Fibroblast of pulmonary artery (primary cell): ENCODE measurements at regions not wholly inside any gene's neighbourhood (a gene's known extent, or its start where the extent isn't known, plus 50 kb on each side); places are given as distances from the start of the nearest gene placed in this dataset.
A peak's percentile ranks its signal among the peaks of the same experiment; 100 is the strongest.

ENCODE experiments used
- DNase-seq: peaks from one replicate; pipeline ENCODE4 v3.0.0-alpha.2; 2010; ENCODE audit warnings: low read depth
- H3K4me3 ChIP-seq: replicated peaks from 2 replicates; pipeline ENCODE4 v1.5.1; 2011; ENCODE audit warnings: low read depth, mild to moderate bottlenecking, control low read depth, low read length, moderate library complexity
- TF ChIP-seq, protein P1 (sequence below): IDR thresholded peaks from 2 replicates; pipeline ENCODE4 v1.5.1; 2011; ENCODE audit warnings: mild to moderate bottlenecking, control low read depth, low read length, inconsistent platforms; ENCODE audit errors: missing control alignments

DNA sequence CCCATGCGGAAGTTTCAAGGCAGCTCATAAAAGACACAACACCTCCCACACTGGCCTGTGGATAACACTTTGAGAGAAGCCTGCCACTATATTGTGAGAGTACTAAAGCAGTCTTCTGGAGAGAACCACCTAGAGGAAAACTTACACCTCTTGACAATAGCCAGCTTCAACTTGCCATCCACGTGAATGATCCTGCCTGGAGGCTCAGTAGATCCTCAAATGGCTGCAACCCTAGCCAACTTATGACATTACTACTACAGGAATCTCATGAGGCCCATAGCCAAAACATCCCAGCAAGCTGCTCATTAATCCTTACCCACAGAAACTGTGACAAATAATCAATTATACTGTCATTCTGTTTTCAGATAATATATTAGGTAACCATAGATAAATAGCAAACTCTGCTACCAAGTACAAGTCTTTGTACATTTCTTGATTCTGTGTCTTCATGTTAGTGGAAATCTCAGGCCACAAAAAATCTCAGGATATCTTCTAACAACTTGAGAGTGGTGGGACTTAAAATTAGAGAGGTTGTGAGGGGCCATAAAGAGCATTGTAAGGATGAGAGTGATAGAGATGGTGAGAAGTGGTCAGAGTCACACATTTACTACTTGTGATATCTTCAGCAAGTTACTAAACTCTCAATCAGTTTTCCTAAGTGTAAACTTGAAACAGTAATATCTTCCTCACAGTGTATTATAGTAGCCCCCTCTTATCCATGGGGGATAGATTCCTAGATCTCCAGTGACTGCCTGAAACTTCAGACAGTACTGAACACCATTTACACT, 368.0 kb downstream of the C12orf50 start:
- H3K4me3 ChIP-seq = no peak overlapping the region
- no peak for DNase-seq
- TF ChIP-seq, protein P1, sequence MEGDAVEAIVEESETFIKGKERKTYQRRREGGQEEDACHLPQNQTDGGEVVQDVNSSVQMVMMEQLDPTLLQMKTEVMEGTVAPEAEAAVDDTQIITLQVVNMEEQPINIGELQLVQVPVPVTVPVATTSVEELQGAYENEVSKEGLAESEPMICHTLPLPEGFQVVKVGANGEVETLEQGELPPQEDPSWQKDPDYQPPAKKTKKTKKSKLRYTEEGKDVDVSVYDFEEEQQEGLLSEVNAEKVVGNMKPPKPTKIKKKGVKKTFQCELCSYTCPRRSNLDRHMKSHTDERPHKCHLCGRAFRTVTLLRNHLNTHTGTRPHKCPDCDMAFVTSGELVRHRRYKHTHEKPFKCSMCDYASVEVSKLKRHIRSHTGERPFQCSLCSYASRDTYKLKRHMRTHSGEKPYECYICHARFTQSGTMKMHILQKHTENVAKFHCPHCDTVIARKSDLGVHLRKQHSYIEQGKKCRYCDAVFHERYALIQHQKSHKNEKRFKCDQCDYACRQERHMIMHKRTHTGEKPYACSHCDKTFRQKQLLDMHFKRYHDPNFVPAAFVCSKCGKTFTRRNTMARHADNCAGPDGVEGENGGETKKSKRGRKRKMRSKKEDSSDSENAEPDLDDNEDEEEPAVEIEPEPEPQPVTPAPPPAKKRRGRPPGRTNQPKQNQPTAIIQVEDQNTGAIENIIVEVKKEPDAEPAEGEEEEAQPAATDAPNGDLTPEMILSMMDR = no peak

DNA sequence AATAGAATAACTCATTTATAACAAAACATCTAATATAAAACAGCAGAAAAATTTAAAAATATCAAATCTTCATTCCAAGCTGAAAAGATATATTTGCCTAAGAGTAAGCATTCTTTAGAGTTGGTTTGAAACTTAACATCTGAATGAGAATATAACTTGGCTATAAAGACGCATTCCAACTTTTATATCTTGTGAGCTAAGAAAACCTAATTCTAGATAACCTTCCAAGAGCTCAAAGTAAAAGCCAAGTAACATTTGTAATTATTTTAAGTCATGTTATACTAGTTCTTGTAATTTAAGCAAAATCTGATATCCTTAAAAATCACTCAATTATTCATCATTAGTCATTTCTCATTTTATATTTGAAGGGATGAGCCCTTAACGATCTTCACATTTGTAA, 368.9 kb downstream of the C12orf50 start:
- TF ChIP-seq, protein P1 = no peak
- no peak for DNase-seq
- no peak overlapping the region for H3K4me3 ChIP-seq

DNA sequence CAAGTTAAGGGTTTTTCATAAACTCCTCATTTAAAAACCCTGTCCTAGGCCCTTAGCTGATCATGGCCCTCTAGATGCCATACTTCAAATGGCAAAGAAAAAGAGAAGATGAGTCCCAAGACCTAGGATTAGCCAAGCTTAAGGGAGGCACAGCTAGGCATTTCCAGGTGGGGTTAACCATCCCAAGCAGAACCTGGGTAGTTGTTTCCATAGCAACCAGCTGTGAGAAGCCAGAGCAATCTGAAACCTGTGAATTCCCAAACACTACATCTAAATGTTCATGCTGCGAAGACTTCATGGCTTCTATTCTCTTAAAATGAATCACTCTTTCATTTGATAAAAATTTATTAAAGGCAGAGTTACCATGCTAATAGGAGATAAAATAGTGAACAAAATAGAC, 372.9 kb downstream of the C12orf50 start:
- H3K4me3 ChIP-seq = no peak overlapping the region
- TF ChIP-seq, protein P1 = no peak

DNA sequence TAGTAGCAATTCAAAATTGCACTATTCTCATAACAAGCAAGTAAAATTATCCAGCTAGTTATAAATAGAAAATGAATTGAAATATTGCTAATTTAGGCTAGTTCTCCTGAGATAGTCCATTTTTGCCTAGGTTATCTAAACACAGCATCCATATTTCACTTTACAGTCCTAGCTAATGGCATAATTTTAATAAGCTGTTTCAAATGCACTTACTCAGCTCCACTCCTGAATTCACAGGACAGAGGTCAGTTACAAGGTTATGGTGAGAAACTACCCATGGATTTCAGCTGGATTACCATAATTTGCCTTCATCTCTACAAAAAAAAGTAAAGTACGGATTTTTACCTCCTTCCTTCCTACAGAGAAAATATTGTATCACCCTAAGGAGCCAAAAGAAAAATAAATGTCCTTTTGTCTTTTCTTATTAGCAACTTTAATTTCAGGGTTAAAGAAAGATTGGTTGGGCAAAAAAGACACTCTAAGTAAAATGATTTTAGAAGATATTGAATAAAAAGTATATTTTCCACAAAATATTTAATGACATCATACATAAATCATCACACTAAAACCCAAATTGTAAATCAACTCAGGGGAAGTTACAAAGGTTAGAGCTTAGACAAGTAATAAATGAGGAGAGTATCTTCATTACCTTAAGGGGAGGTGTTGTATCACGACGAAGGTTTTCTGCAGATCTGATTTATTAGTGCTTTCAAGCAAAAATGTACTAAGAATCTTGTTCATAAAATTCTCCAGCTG, 377.4 kb downstream of the C12orf50 start:
- H3K4me3 ChIP-seq = no peak overlapping the region
- TF ChIP-seq, protein P1 = no peak
- no peak for DNase-seq

More for the DNA sequence above, 372.9 kb downstream of the C12orf50 start:
- DNase-seq = no peak

DNA sequence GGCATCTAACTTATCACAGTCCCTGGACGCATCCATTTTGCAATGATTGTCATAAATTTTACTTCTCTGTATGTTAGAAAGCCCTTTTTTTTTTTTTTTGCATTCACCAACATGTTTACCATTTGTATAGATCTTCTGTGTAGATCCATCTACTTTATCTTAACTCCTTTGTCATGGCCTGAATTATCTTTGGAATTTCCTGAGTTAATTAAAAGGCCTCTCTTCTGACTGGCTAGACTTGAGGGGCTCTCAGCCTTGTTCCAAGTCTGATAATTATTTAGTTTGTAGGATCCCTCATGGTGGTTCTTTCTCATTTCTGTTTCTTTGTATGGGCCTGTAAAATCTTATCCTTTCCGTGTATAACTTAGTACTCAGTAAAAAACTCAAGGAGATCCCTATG, 387.0 kb downstream of the C12orf50 start:
- TF ChIP-seq, protein P1 = no peak
- H3K4me3 ChIP-seq = no peak overlapping the region
- DNase-seq = no peak

DNA sequence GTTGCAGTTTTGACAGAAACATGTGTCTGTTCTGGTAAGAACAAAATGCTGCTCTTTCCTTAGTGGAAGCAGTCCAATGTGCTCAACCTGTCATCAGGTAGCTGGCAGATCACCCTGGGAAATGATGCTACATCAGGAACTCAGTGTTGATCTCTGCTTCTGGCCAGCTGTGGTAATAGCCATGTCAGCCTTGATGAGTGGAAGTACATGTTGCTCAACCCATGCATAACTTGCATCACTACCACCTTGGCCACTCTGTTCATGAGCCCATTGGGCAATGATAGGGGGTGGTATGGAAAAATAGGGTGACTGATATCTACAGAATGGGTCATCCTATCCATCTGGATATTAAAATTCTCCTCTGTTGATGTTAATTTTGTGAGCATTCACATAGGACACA, 411.0 kb downstream of the C12orf50 start:
- TF ChIP-seq, protein P1 = no peak
- no peak overlapping the region for H3K4me3 ChIP-seq
- DNase-seq = peak; percentile 18
